ENCODE measurements at regions not wholly inside any gene's neighbourhood (a gene's known extent, or its start where the extent isn't known, plus 50 kb on each side); places are given as distances from the start of the nearest gene placed in this dataset.

GRCh38 chr10:118963341-118963740 lies 66.2 kb upstream of the NANOS1 start:
- TF ChIP-seq CTCF (IDR thresholded peaks at IDR 0.05) (no peak), POLR2A (IDR thresholded peaks at IDR 0.05) (no peak)
